Breast epithelium (tissue), 3 donors: ENCODE measurements at regions not wholly inside any gene's neighbourhood (a gene's known extent, or its start where the extent isn't known, plus 50 kb on each side); places are given as distances from the start of the nearest gene placed in this dataset.

Experiments used
- POLR2A ChIP-seq: fragments of 450-650 bp; IDR thresholded peaks from one replicate; pipeline ENCODE4 v1.6.1; 2016; ENCODE audit warnings: antibody characterized with exemption, mild to moderate bottlenecking, moderate library complexity
- POLR2AphosphoS5 ChIP-seq, 3 donors: sonication (generic); formaldehyde crosslinking; IDR thresholded peaks; one replicate each; pipeline ENCODE4 v1.6.1; 2017; ENCODE audit warnings: antibody characterized with exemption in 3 of 3
- TF ChIP-seq, protein P1 (sequence below), 3 donors: fragments of 450-650 bp; IDR thresholded peaks; one replicate each; pipeline ENCODE4 v1.5.1; 2016 to 2017; ENCODE audit warnings: antibody characterized with exemption in 3 of 3, mild to moderate bottlenecking in 3 of 3, moderate library complexity in 3 of 3

DNA sequence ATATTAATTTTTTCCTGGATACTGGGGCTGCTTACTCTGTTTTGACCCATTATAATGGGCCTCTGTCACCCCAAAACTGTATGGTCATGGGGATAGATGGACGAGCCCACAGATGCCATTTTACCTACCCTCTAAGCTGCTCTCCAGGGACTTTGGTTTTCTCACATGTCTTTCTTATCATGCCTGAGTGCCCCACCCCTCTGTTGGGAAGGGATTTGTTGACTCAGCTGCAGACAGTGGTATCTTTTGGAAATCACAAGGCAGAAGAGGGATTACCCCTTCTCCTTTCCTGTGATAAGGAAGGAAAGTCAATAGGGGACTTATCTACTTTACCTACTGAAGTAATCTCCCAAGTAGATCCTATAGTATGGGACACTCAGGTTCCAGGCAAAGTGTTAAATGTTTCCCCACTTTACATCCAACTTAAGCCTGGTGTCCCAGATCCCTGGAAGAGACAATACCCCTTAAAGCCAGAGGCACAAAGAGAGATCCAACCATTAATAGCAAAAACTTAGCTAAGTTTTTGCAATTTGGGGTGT is 182.7 kb downstream of the RNF152 start:
- TF ChIP-seq, protein P1, sequence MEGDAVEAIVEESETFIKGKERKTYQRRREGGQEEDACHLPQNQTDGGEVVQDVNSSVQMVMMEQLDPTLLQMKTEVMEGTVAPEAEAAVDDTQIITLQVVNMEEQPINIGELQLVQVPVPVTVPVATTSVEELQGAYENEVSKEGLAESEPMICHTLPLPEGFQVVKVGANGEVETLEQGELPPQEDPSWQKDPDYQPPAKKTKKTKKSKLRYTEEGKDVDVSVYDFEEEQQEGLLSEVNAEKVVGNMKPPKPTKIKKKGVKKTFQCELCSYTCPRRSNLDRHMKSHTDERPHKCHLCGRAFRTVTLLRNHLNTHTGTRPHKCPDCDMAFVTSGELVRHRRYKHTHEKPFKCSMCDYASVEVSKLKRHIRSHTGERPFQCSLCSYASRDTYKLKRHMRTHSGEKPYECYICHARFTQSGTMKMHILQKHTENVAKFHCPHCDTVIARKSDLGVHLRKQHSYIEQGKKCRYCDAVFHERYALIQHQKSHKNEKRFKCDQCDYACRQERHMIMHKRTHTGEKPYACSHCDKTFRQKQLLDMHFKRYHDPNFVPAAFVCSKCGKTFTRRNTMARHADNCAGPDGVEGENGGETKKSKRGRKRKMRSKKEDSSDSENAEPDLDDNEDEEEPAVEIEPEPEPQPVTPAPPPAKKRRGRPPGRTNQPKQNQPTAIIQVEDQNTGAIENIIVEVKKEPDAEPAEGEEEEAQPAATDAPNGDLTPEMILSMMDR (IDR thresholded peaks at IDR 0.05), result no peak
- TF ChIP-seq POLR2AphosphoS5 (IDR thresholded peaks at IDR 0.05) (no peak), POLR2A (no peak)
